ENCODE measurements at regions not wholly inside any gene's neighbourhood (a gene's known extent, or its start where the extent isn't known, plus 50 kb on each side); places are given as distances from the start of the nearest gene placed in this dataset.

GRCh38 chr14:42802346-42802745 lies 1195.7 kb downstream of the LRFN5 start:
- ATAC-seq (ENCODE audit: low read depth), result no peak
- POLR2A ChIA-PET, result no interaction called here

GRCh38 chr14:42792166-42792565 lies 1185.5 kb downstream of the LRFN5 start:
- H2AFZ ChIP-seq (ENCODE audit: insufficient read depth, low read depth, low read length, poor library complexity, severe bottlenecking), result no peak overlapping the region
- H3K4me3 Mint-ChIP-seq, result no peak overlapping the region
- intact Hi-C loops (cut with micrococcal nuclease), result no loop called here
- no peak overlapping the region for H3K4me3 ChIP-seq (ENCODE audit: control extremely low read depth in 1 of 5, extremely low read depth in 1 of 5, insufficient read depth in 1 of 5, low read depth in 2 of 5, low read length in 4 of 5)
- peaks cover 0 to 2% (median 0%) of the 10 kb centered on the region in 3 donors for H3K9me3 ChIP-seq (ENCODE audit: control extremely low read depth in 1 of 3, control insufficient read depth in 2 of 3, insufficient read depth in 1 of 3, low read length in 2 of 3)
- no peak overlapping the region for H3K27ac ChIP-seq (ENCODE audit: low read length in 2 of 2)
- no peaks in the 10 kb centered on the region for H3K79me2 ChIP-seq (ENCODE audit: control insufficient read depth, insufficient read depth, low read length)
- no peak for DNase-seq
- CTCF ChIA-PET, result no interaction called here
- H3K4me2 ChIP-seq (replicated peaks; ENCODE audit: low read depth, low read length, poor library complexity, severe bottlenecking), result no peak overlapping the region
- H3K27me3 ChIP-seq (replicated peaks in 1 of 4; ENCODE audit: control extremely low read depth in 1 of 4, control insufficient read depth in 3 of 4, insufficient read depth in 4 of 4, low read length in 3 of 4), result no peaks in the 10 kb centered on the region
- POLR2A ChIA-PET, result no interaction called here
- WGBS (ENCODE audit: insufficient coverage), result no CpG with 5 or more reads among the region's 1 CpG
- H3K27ac Mint-ChIP-seq, result no peak overlapping the region
- no peaks in the 10 kb centered on the region for H3K4me1 Mint-ChIP-seq
- H3K9me3 Mint-ChIP-seq (ENCODE audit: insufficient read depth), result peaks cover 2% of the 10 kb centered on the region
- H3K4me1 ChIP-seq (ENCODE audit: control insufficient read depth in 2 of 2, insufficient read depth in 2 of 2, low read length in 2 of 2), result no peaks in the 10 kb centered on the region
- ATAC-seq (ENCODE audit: low read depth), result no peak
- no peaks in the 10 kb centered on the region for H3K36me3 ChIP-seq (replicated peaks in 1 of 2; ENCODE audit: control extremely low read depth in 1 of 2, control insufficient read depth in 1 of 2, extremely low read depth in 1 of 2, insufficient read depth in 2 of 2, low read length in 1 of 2)
- H3K27me3 Mint-ChIP-seq, result no peaks in the 10 kb centered on the region
- H4K20me1 ChIP-seq (ENCODE audit: control insufficient read depth, insufficient read depth, low read length, poor library complexity, severe bottlenecking), result no peaks in the 10 kb centered on the region
- no peak overlapping the region for H3K9ac ChIP-seq (ENCODE audit: low read length)
- TF ChIP-seq EZH2 (IDR thresholded peaks at IDR 0.05; ENCODE audit: borderline replicate concordance, insufficient read depth, low read depth, low read length, poor library complexity, severe bottlenecking), result no peak
- no peak for TF ChIP-seq CTCF (IDR thresholded peaks at IDR 0.05)

More at GRCh38 chr14:42802346-42802745, 1195.7 kb downstream of the LRFN5 start:
- H3K4me3 Mint-ChIP-seq, result no peak overlapping the region
- peaks cover 0 to 2% (median 0%) of the 10 kb centered on the region in 3 donors for H3K9me3 ChIP-seq (ENCODE audit: control extremely low read depth in 1 of 3, control insufficient read depth in 2 of 3, insufficient read depth in 1 of 3, low read length in 2 of 3)
- no peak overlapping the region for H3K9ac ChIP-seq (ENCODE audit: low read length)
- H2AFZ ChIP-seq (ENCODE audit: insufficient read depth, low read depth, low read length, poor library complexity, severe bottlenecking), result no peak overlapping the region
- no peaks in the 10 kb centered on the region for H3K9me3 Mint-ChIP-seq (ENCODE audit: insufficient read depth)
- H4K20me1 ChIP-seq (ENCODE audit: control insufficient read depth, insufficient read depth, low read length, poor library complexity, severe bottlenecking), result no peaks in the 10 kb centered on the region
- H3K4me1 ChIP-seq (ENCODE audit: control insufficient read depth in 2 of 2, insufficient read depth in 2 of 2, low read length in 2 of 2), result no peaks in the 10 kb centered on the region
- H3K27ac ChIP-seq (ENCODE audit: low read length in 2 of 2), result no peak overlapping the region
- intact Hi-C loops (cut with micrococcal nuclease), result no loop called here
- H3K27ac Mint-ChIP-seq, result no peak overlapping the region
- no peak for TF ChIP-seq CTCF (IDR thresholded peaks at IDR 0.05)
- TF ChIP-seq EZH2 (IDR thresholded peaks at IDR 0.05; ENCODE audit: borderline replicate concordance, insufficient read depth, low read depth, low read length, poor library complexity, severe bottlenecking), result no peak
- H3K4me3 ChIP-seq (ENCODE audit: control extremely low read depth in 1 of 5, extremely low read depth in 1 of 5, insufficient read depth in 1 of 5, low read depth in 2 of 5, low read length in 4 of 5), result no peak overlapping the region
- no peaks in the 10 kb centered on the region for H3K36me3 ChIP-seq (replicated peaks in 1 of 2; ENCODE audit: control extremely low read depth in 1 of 2, control insufficient read depth in 1 of 2, extremely low read depth in 1 of 2, insufficient read depth in 2 of 2, low read length in 1 of 2)
- no peak for DNase-seq
- CTCF ChIA-PET, result no interaction called here
- no peaks in the 10 kb centered on the region for H3K4me1 Mint-ChIP-seq
- H3K27me3 Mint-ChIP-seq, result no peaks in the 10 kb centered on the region
- no peaks in the 10 kb centered on the region for H3K79me2 ChIP-seq (ENCODE audit: control insufficient read depth, insufficient read depth, low read length)
- H3K27me3 ChIP-seq (replicated peaks in 1 of 4; ENCODE audit: control extremely low read depth in 1 of 4, control insufficient read depth in 3 of 4, insufficient read depth in 4 of 4, low read length in 3 of 4), result no peaks in the 10 kb centered on the region
- H3K4me2 ChIP-seq (replicated peaks; ENCODE audit: low read depth, low read length, poor library complexity, severe bottlenecking), result no peak overlapping the region
- WGBS (ENCODE audit: insufficient coverage), result no CpG with 5 or more reads among the region's 1 CpG

All from B cell (primary cell).